K562 (cell line): ENCODE measurements at regions not wholly inside any gene's neighbourhood (a gene's known extent, or its start where the extent isn't known, plus 50 kb on each side); places are given as distances from the start of the nearest gene placed in this dataset.

Experiments
- ATAC-seq: fragments of 200-7000 bp; cut with Tn5 transposase; 3 replicates; pipeline ENCODE4 v1.9.1; 2020; ENCODE audit warnings: moderate library complexity
- BruUV-seq: library from RNA; stranded (reverse); fragments of 400-500 nt; replicated peaks from 2 replicates; lab custom pipeline; 2021; lab: Mats Ljungman, UMichigan
- CTCF ChIA-PET: fragments of 300-600 bp; formaldehyde crosslinking; extraction: SDS; loops from one replicate; lab custom pipeline; 2021; ENCODE audit warnings: low intra/inter-chr PET ratio; lab: Yijun Ruan, JAX
- POLR2A ChIA-PET: fragments of 300-600, 350-650 bp; sonication (Branson Sonifier 250); formaldehyde crosslinking; extraction: SDS; loops from one replicate; lab custom pipeline; 2021; ENCODE audit warnings: antibody characterized with exemption, inconsistent platforms; lab: Yijun Ruan, JAX
- DNase-seq, 4 experiments: peaks; one replicate each; pipeline versions ENCODE4 v3.0.0 to v3.0.0-alpha.2; 2011 to 2018; ENCODE audit warnings: low spot score in 3 of 4, mixed read lengths in 3 of 4; ENCODE audit errors: extremely low read depth in 1 of 4
- FAIRE-seq: peaks from 2 replicates; lab custom pipeline; 2011; peaks lifted over from hg19 to GRCh38; lab: Jason Lieb, UNC
- H2AFZ ChIP-seq: 2 replicates; pipeline ENCODE4 v1.6.0; 2011; ENCODE audit warnings: low read depth, low read length, control low read depth, inconsistent platforms
- H3K27ac ChIP-seq: fragments of 200-600 bp; 3 replicates; pipeline ENCODE4 v1.8.0; 2011; ENCODE audit warnings: low read depth, mild to moderate bottlenecking, control low read depth, inconsistent platforms, low read length, moderate library complexity, mixed read lengths; ENCODE audit errors: extremely low read depth
- H3K27me3 ChIP-seq, 2 experiments: fragments of 300-600 bp in 1 of 2; 2 replicates in 1 of 2; 3 replicates in 1 of 2; pipeline versions ENCODE4 v1.6.0 to v1.8.0; 2011; ENCODE audit warnings: inconsistent platforms in 2 of 2, low read length in 2 of 2, mild to moderate bottlenecking in 1 of 2, mixed read lengths in 1 of 2, moderate library complexity in 1 of 2; ENCODE audit not compliant: control insufficient read depth in 2 of 2, insufficient read depth in 2 of 2
- H3K36me3 ChIP-seq: fragments of 300-600 bp; 3 replicates; pipeline ENCODE4 v1.8.0; 2011; ENCODE audit warnings: mild to moderate bottlenecking, low read length, inconsistent platforms; ENCODE audit not compliant: control insufficient read depth, insufficient read depth
- H3K4me1 ChIP-seq, 2 experiments: fragments of 200-600 bp in 1 of 2; replicated peaks in 1 of 2; 2 replicates in 1 of 2; 3 replicates in 1 of 2; pipeline versions ENCODE4 v1.5.1 to v1.8.0; 2011; ENCODE audit warnings: inconsistent platforms in 2 of 2, low read length in 2 of 2, mild to moderate bottlenecking in 1 of 2, mixed read lengths in 1 of 2, moderate library complexity in 1 of 2; ENCODE audit not compliant: control insufficient read depth in 2 of 2, insufficient read depth in 2 of 2
- H3K4me2 ChIP-seq: 2 replicates; pipeline ENCODE4 v1.6.1; 2011; ENCODE audit warnings: low read length, control low read depth, inconsistent platforms, mixed read lengths; ENCODE audit not compliant: insufficient read depth
- H3K4me3 ChIP-seq: fragments of 200-600 bp; sonication (generic), shearing (Covaris generic); 2 replicates; pipeline ENCODE4 v1.5.1; 2016; ENCODE audit warnings: control low read depth, inconsistent platforms
- H3K79me2 ChIP-seq: fragments of 200-600 bp; 3 replicates; pipeline ENCODE4 v1.8.0; 2011; ENCODE audit warnings: low read length, inconsistent platforms; ENCODE audit not compliant: control insufficient read depth, insufficient read depth
- H3K9ac ChIP-seq, 2 experiments: 2 replicates each; pipeline versions ENCODE4 v1.6.0 to v1.6.1; 2011; ENCODE audit warnings: low read depth in 2 of 2, low read length in 2 of 2, control low read depth in 1 of 2, inconsistent platforms in 1 of 2, mild to moderate bottlenecking in 1 of 2, mixed read lengths in 1 of 2; ENCODE audit not compliant: insufficient read depth in 1 of 2
- H3K9me1 ChIP-seq: one replicate; pipeline ENCODE4 v1.6.0; 2011; ENCODE audit warnings: inconsistent platforms, mild to moderate bottlenecking, low read length, moderate library complexity; ENCODE audit not compliant: control insufficient read depth, insufficient read depth
- H3K9me3 ChIP-seq: replicated peaks from 2 replicates; pipeline ENCODE4 v1.5.1; 2011; ENCODE audit warnings: low read depth, low read length, inconsistent platforms; ENCODE audit not compliant: control insufficient read depth, insufficient read depth
- H4K20me1 ChIP-seq: replicated peaks from 2 replicates; pipeline ENCODE4 v1.6.1; 2011; ENCODE audit warnings: low read length, inconsistent platforms, mixed read lengths; ENCODE audit not compliant: control insufficient read depth, insufficient read depth
- AFF1 ChIP-seq, 2 experiments: fragments of 450-650 bp; IDR thresholded peaks; 2 replicates each; pipeline ENCODE4 v1.6.1; 2018; ENCODE audit warnings: mild to moderate bottlenecking in 2 of 2, low read depth in 1 of 2; ENCODE audit not compliant: partially characterized antibody in 2 of 2
- ELF4 ChIP-seq: fragments of 450-650 bp; formaldehyde crosslinking; IDR thresholded peaks from 2 replicates; pipeline ENCODE4 v1.4.0; 2022; ENCODE audit warnings: missing genetic modification characterization
- IFI16 ChIP-seq: fragments of 250-450 bp; sonication (Bioruptor Pico); IDR thresholded peaks from 2 replicates; pipeline ENCODE4 v2.1.2; 2022; ENCODE audit warnings: mild to moderate bottlenecking, inconsistent platforms
- SNIP1 ChIP-seq: fragments of 450-650 bp; IDR thresholded peaks from 2 replicates; pipeline ENCODE4 v1.7.1; 2017; ENCODE audit warnings: low read depth, mild to moderate bottlenecking
- ZSCAN32 ChIP-seq: fragments of 450-650 bp; formaldehyde crosslinking; IDR thresholded peaks from 2 replicates; pipeline ENCODE4 v1.4.0; 2020; ENCODE audit warnings: mild to moderate bottlenecking, moderate library complexity
- WGBS: fragments of 100-300 bp; shearing (Covaris generic); methylation state at CpG from one replicate; pipeline ENCODE4 v1.1.6; 2016; ENCODE audit warnings: low coverage, mixed read lengths; ENCODE audit not compliant: insufficient coverage; ENCODE audit errors: missing lambda C conversion rate; 5-methylcytosine and 5-hydroxymethylcytosine counted together
- in situ Hi-C: fragments of 300-500 bp; cut with MboI; formaldehyde crosslinking; loops from 4 replicates; pipeline ENCODE4 v1.15.0; 2018; ENCODE audit warnings: inconsistent platforms, mixed read lengths
- intact Hi-C: fragments of 100-400 bp; cut with micrococcal nuclease; formaldehyde crosslinking; loops from 2 replicates; pipeline ENCODE4 v1.14.2; 2022

GRCh38 chrX:10048707-10049106 lies 81.5 kb downstream of the CLDN34 start:
- ChIA-PET CTCF (no interaction called here), POLR2A (no interaction called here)
- intact Hi-C loops = no loop called here
- Histone ChIP-seq H3K9me3 (no peaks in the 10 kb centered on the region), H3K4me1 (peaks cover 0 to 4% of the 10 kb centered on the region in 2 experiments; a peak in 2 of 5 replicates), H3K36me3 (no peaks in the 10 kb centered on the region), H2AFZ (no peak overlapping the region), H3K9ac (no peak overlapping the region), H3K79me2 (no peaks in the 10 kb centered on the region), H3K27me3 (peaks cover 0 to 20% of the 10 kb centered on the region in 2 experiments; a peak in 2 of 5 replicates), H3K4me3 (no peak overlapping the region), H3K4me2 (no peak overlapping the region), H4K20me1 (0 out of 2 replicates have a peak, but pooled peaks cover 4% of the 10 kb centered on the region), H3K27ac (no peak overlapping the region), H3K9me1 (no peaks in the 10 kb centered on the region)
- no peak for ATAC-seq
- BruUV-seq = no TSS peak
- in situ Hi-C loops = no loop called here
- no peak for TF ChIP-seq IFI16
- no peak for TF ChIP-seq SNIP1
- no peak for TF ChIP-seq AFF1 (IDR thresholded peaks at IDR 0.05; ENCODE audit: low read depth in 1 of 2, partially characterized antibody in 2 of 2)
- TF ChIP-seq ZSCAN32 (CRISPR knock-in tag) = no peak
- no peak for TF ChIP-seq ELF4
- no peak for FAIRE-seq
- no peak for DNase-seq
- 1% methylated on average over 8 of the region's 8 CpGs for WGBS
